Fibroblast of pulmonary artery (primary cell): ENCODE measurements at regions not wholly inside any gene's neighbourhood (a gene's known extent, or its start where the extent isn't known, plus 50 kb on each side); places are given as distances from the start of the nearest gene placed in this dataset.

ENCODE experiments used
- DNase-seq: peaks from one replicate; pipeline ENCODE4 v3.0.0-alpha.2; 2010; ENCODE audit warnings: low read depth
- H3K4me3 ChIP-seq: replicated peaks from 2 replicates; pipeline ENCODE4 v1.5.1; 2011; ENCODE audit warnings: low read depth, mild to moderate bottlenecking, control low read depth, low read length, moderate library complexity
- TF ChIP-seq, protein P1 (sequence below): IDR thresholded peaks from 2 replicates; pipeline ENCODE4 v1.5.1; 2011; ENCODE audit warnings: mild to moderate bottlenecking, control low read depth, low read length, inconsistent platforms; ENCODE audit errors: missing control alignments

DNA sequence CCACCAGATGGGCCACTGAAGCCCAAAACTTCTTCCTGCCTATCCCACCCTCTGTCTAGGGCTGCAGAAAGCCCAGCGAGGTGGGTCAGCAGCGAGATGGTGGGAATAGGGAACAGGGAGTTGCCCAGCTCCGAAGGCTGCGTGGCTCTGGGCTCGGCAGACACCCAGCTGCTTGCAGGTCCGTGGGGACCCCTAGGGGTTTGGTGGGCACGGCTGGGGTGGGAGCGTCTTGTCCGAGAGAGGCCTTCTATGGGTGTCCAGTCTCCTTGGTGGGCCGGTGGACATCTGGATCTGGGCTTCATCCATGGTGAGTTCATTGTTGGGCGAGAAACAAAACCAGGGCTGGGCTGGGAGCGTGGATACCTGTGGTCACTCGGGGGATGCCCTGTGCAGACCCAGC, 1211.0 kb downstream of the BRD1 start:
- H3K4me3 ChIP-seq: no peak overlapping the region
- TF ChIP-seq, protein P1, sequence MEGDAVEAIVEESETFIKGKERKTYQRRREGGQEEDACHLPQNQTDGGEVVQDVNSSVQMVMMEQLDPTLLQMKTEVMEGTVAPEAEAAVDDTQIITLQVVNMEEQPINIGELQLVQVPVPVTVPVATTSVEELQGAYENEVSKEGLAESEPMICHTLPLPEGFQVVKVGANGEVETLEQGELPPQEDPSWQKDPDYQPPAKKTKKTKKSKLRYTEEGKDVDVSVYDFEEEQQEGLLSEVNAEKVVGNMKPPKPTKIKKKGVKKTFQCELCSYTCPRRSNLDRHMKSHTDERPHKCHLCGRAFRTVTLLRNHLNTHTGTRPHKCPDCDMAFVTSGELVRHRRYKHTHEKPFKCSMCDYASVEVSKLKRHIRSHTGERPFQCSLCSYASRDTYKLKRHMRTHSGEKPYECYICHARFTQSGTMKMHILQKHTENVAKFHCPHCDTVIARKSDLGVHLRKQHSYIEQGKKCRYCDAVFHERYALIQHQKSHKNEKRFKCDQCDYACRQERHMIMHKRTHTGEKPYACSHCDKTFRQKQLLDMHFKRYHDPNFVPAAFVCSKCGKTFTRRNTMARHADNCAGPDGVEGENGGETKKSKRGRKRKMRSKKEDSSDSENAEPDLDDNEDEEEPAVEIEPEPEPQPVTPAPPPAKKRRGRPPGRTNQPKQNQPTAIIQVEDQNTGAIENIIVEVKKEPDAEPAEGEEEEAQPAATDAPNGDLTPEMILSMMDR: no peak
- DNase-seq: no peak

DNA sequence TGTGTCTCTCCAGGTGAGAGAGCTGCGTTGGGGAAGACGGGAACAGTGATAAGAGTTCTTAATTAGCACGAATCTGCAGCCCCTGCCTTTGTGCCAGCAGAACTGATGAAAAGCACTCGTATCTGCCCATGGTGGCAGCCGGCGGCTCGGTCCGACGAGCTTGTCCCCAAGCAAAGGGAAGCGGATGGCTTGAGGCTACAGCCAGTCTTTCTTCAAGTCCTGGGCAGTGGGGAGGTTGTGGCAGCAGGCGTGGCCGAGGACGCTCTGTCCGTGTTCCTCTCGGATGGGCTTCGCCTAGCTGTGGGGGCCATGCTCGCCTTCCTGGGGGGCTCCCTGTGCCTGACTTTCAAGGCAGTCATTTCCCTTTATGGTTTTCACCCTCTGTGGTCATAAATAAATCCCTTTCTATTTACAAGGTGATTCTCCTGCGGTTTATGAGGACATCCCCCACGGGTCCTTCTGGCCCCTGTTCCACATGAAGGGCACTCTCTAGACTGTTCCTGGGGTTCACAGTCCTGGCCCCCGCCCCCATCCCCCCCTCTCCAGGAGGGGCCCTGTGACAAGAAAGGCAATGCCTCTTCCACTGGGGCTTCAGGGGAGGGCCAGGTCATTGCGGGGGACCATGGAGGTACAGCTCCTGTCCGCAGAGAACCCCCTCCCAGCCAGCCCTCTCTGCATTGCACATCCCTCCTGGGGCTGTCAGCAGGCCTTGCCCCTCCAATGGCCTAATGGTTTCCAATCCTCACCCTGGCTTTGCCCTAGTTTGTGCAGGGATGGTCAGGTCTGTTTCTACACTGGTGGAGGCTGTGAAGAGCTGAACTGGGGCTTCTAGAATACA, 1212.3 kb downstream of the BRD1 start:
- TF ChIP-seq, protein P1: no peak
- no peak overlapping the region for H3K4me3 ChIP-seq
- DNase-seq: no peak

DNA sequence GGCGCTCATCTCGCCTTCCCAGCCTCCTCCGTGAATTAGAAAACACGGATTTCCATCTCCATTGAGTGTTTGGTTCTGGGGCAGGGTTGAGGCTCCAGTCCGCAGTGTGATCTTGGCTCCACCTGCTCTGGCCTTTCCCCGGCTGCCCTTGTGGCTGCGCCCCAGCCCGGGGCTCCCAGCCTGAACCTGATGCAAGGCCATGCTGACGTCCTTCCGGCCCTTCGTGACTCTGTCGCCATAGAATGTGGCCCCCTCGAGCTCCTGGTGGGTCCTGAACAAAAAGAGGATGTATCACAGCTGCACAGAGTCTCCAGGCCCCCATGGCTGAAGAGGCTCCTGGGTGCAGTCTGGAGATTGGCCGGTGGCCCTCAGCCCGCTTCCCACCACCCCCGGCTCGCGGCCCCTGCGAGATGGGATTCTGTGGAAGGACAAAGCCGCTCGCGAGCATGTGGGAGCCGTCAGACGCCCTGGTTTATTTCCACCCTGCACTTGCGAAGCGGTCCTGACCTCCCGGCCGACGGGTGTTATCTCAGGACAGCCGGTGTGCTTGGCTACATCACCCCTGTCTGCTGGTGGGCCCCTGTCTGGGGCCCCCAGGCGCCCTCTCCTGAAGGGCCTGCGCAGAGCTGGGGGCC, 1214.0 kb downstream of the BRD1 start:
- no peak overlapping the region for H3K4me3 ChIP-seq
- TF ChIP-seq, protein P1: no peak
- DNase-seq: no peak

DNA sequence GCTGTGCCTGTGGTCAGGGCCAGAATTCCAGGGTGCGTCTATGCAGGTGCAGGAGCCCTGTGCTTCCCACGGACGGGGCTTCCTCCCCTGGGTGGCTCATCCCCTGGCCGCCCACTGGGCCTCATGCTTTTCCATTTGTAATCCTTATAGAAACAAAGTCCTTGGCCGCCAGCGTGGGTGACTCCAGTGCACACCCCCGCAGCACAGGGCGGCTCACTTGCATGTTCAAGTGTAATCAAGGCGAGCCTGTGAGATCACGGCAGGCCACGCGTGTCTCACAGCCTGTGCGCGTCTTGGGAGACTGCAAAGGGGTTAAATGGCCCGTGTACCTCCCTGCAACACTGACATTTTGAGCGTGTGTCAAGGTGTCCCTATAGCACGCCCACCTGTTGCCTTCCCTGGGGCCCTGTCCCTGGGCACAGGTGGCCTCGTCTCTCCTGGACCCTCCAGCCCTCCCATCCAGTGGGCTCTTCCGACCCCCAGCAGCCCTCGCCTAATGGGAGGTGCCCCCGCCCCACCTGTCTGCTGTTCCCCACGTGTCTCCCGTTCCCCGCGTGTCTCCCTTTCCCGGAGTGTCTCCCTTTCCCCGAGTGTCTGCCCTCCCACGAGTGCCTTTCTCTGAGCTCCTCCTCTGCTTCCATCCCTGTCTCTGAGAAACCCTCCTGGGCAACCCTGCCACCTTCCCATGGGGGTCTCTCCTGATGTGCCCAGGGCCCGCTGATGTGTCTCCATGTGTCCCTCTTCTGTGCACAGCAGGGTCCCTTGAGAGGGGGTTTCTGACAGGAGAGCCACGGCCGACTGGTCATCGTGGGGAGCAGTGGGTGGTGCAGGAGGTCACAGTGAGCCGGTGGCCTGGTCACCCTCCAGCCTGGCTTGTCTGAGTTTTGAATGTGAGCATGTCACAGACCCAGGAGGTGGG, 1215.3 kb downstream of the BRD1 start:
- H3K4me3 ChIP-seq: no peak overlapping the region
- TF ChIP-seq, protein P1: no peak
- no peak for DNase-seq

DNA sequence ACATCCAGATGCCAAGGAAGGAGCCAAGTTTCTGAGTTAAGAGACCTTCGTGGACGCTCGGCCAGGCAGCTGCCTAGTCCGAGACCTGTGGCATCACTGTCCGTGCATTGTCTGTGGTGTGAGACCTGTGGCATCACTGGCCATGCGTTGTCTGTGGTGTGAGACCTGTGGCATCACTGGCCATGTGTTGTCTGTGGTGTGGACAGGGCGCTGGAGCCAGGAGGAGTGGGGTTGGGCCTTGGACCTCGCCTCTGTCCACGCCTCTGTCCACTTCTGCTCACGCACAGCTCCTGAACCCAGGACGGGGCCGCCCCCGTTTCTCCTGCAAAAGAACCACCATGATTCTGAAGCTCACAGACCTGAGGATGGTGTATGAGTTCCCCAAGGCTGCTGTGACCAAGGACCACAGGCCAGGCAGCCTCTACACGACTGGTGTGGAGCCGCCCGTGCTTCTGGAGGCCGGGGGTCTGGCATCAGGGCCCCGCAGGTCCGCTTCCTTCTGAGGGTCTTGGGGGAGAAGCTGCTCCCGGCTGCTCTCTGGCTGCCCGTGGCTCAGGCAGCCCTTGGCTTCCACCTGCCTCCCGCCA, 1218.3 kb downstream of the BRD1 start:
- DNase-seq: no peak
- TF ChIP-seq, protein P1: no peak
- no peak overlapping the region for H3K4me3 ChIP-seq

DNA sequence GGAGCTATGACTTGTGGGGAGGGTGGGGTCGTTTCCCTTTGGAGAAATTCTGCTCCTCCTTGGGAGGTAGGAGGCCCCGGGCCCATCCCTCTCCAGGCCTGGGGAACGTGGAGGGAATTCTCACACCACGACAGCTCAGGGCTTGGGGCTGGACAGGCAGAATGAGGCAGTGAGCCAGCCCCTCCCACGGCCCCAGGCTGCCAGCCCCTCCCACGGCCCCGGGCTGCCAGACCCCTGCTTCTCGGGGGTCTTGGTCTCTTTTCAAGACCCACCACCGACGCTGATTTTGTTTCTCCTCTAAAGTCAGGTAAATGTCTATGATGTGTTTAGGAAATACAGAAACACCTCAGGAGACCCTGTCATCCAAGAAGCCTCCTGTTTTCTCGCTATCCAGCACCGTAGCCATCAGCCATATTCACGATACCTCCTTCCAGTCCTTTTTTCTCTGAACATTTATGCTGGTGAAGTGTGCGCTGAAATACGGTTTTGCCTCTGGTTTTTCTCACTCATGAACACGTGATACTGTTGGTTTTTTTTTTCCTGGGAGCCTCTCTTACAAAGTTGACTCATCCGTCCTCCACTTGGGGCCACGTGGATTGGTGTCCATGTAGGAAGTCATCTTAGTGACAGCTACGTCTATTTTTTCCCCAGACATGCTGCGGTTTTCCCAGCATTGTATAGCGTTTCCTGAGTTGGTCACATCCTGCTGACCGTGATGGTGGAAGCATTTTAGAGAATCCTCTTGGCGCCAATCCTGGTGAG, 1219.6 kb downstream of the BRD1 start:
- DNase-seq: no peak
- no peak overlapping the region for H3K4me3 ChIP-seq
- TF ChIP-seq, protein P1: no peak
